ENCODE measurements at regions not wholly inside any gene's neighbourhood (a gene's known extent, or its start where the extent isn't known, plus 50 kb on each side); places are given as distances from the start of the nearest gene placed in this dataset.
"Not testable (repeated sequence)": the region's sequence is repeated elsewhere in the genome, so short reads cannot be mapped to it uniquely, and the experiment has no call there.

DNA sequence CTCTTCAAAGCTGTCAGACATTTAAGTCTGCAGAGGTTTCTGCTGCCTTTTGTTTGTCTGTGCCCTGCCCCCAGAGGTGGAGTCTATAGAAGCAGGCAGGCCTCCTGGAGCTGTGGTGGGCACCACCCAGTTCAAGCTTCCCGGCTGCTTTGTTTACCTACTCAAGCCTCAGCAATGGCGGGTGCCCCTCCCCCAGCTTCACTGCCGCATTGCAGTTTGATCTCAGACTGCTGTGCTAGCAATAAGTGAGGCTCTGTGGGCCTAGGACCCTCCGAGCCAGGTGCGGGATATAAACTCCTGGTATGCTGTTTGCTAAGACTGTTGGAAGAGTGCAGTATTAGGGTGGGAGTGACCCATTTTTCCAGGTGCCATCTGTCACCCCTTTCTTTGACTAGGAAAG is 145.5 kb downstream of the DMRT2 start:
- not testable (repeated sequence) for H3K27ac ChIP-seq (ENCODE audit: insufficient read depth, low read length, poor library complexity, severe bottlenecking); DNase-seq; H3K4me3 ChIP-seq (ENCODE audit: insufficient read depth, low read depth, low read length, poor library complexity, severe bottlenecking); H3K36me3 ChIP-seq (ENCODE audit: control insufficient read depth, insufficient read depth, low read length); H3K4me1 ChIP-seq (ENCODE audit: control insufficient read depth, insufficient read depth, low read length, poor library complexity, severe bottlenecking); H3K9me3 ChIP-seq (ENCODE audit: control insufficient read depth, low read length); H3K27me3 ChIP-seq (replicated peaks; ENCODE audit: control insufficient read depth, insufficient read depth, low read length, poor library complexity, severe bottlenecking)

DNA sequence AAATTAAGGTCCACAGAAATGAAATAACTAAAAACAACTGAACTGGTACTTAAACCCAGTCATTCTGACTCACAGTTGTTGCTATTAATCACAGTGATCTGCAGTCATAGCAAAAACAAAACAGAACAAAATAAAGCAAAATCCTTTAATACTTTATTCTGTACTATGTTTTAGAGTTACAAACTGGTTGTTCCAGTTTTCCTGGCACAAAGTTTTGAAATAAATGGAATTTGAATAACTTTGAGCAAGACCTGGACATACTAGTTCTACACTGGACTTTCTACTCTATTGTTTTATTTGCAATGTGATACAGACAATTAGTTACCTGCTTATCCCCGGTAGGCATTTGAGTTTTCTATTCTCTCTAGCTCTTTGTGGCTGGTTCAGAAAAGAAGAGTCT is 147.9 kb downstream of the DMRT2 start:
- no peak for DNase-seq
- Histone ChIP-seq H3K4me1 (ENCODE audit: control insufficient read depth, insufficient read depth, low read length, poor library complexity, severe bottlenecking) (no peaks in the 10 kb centered on the region), H3K27ac (ENCODE audit: insufficient read depth, low read length, poor library complexity, severe bottlenecking) (no peak overlapping the region), H3K36me3 (ENCODE audit: control insufficient read depth, insufficient read depth, low read length) (no peaks in the 10 kb centered on the region), H3K9me3 (ENCODE audit: control insufficient read depth, low read length) (no peaks in the 10 kb centered on the region), H3K27me3 (replicated peaks; ENCODE audit: control insufficient read depth, insufficient read depth, low read length, poor library complexity, severe bottlenecking) (no peaks in the 10 kb centered on the region), H3K4me3 (ENCODE audit: insufficient read depth, low read depth, low read length, poor library complexity, severe bottlenecking) (no peak overlapping the region)

DNA sequence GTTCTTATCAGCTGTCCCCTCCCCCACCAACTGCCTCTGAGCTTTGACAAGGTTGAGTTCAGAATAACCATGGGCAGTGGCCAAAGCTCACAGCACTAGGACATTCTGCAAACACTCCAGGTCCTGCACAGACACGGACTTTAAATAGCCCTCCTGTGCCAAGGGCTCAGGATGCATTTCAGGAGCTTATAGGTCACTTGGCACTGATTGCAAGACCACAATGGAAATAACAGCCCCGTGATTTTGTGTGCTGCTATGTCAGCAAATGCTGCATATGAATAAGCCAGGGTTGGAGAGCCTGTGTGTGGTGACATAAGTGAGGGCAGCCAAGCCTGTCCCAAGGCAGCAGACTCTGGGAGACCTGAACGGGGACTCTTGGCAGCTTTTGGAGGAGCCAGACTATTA is 150.7 kb downstream of the DMRT2 start:
- H3K9me3 ChIP-seq (ENCODE audit: control insufficient read depth, low read length), result no peaks in the 10 kb centered on the region
- H3K4me1 ChIP-seq (ENCODE audit: control insufficient read depth, insufficient read depth, low read length, poor library complexity, severe bottlenecking), result no peaks in the 10 kb centered on the region
- no peak for DNase-seq
- H3K27ac ChIP-seq (ENCODE audit: insufficient read depth, low read length, poor library complexity, severe bottlenecking), result no peak overlapping the region
- H3K36me3 ChIP-seq (ENCODE audit: control insufficient read depth, insufficient read depth, low read length), result no peaks in the 10 kb centered on the region
- H3K27me3 ChIP-seq (replicated peaks; ENCODE audit: control insufficient read depth, insufficient read depth, low read length, poor library complexity, severe bottlenecking), result no peaks in the 10 kb centered on the region
- H3K4me3 ChIP-seq (ENCODE audit: insufficient read depth, low read depth, low read length, poor library complexity, severe bottlenecking), result no peak overlapping the region

DNA sequence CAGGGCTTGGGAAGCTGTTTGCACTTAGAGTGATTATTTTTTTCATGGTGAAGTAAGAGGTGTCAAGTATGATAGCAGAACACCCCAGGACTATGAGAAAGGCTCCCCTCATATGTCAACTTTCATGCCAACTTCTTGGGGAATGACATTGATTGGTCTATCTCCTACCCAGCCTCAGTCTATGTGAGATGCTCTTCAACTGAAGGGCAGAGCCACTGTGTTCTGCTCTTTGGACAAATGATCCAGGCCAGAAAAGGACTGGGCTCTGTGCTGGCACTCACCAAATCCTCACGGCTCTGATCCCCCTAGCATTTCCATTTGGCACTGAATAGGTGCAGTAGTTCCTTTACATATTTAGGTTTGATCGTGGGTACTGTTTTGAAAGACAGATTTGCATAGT is 151.1 kb downstream of the DMRT2 start:
- DNase-seq, result no peak
- H3K27me3 ChIP-seq (replicated peaks; ENCODE audit: control insufficient read depth, insufficient read depth, low read length, poor library complexity, severe bottlenecking), result no peaks in the 10 kb centered on the region
- H3K4me3 ChIP-seq (ENCODE audit: insufficient read depth, low read depth, low read length, poor library complexity, severe bottlenecking), result no peak overlapping the region

DNA sequence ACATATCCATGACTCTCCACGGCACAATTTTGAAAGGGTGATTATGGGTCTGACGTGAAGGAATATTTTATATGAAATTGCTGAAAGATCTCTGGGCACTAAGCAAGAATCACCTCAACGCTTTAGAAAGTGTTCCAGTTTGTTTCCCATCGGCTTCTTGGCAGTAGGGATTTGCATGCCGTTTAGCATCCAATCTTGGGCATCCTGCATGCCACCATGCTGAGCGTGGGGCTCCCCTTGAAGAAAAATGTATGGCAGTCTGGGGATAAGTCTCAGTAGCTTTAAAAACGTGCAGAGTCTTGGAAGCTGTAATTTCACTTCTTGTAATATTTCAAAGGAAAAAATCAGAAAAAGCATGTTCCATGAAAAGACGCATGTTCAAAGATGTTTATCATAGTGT is 151.7 kb downstream of the DMRT2 start:
- Histone ChIP-seq H3K27ac (ENCODE audit: insufficient read depth, low read length, poor library complexity, severe bottlenecking) (no peak overlapping the region), H3K9me3 (ENCODE audit: control insufficient read depth, low read length) (no peaks in the 10 kb centered on the region), H3K4me3 (ENCODE audit: insufficient read depth, low read depth, low read length, poor library complexity, severe bottlenecking) (no peak overlapping the region), H3K27me3 (replicated peaks; ENCODE audit: control insufficient read depth, insufficient read depth, low read length, poor library complexity, severe bottlenecking) (no peaks in the 10 kb centered on the region), H3K4me1 (ENCODE audit: control insufficient read depth, insufficient read depth, low read length, poor library complexity, severe bottlenecking) (no peaks in the 10 kb centered on the region), H3K36me3 (ENCODE audit: control insufficient read depth, insufficient read depth, low read length) (no peaks in the 10 kb centered on the region)
- DNase-seq, result no peak

More for the DNA sequence above, 151.1 kb downstream of the DMRT2 start:
- H3K9me3 ChIP-seq (ENCODE audit: control insufficient read depth, low read length), result no peaks in the 10 kb centered on the region
- H3K27ac ChIP-seq (ENCODE audit: insufficient read depth, low read length, poor library complexity, severe bottlenecking), result no peak overlapping the region
- H3K36me3 ChIP-seq (ENCODE audit: control insufficient read depth, insufficient read depth, low read length), result no peaks in the 10 kb centered on the region
- no peaks in the 10 kb centered on the region for H3K4me1 ChIP-seq (ENCODE audit: control insufficient read depth, insufficient read depth, low read length, poor library complexity, severe bottlenecking)

DNA sequence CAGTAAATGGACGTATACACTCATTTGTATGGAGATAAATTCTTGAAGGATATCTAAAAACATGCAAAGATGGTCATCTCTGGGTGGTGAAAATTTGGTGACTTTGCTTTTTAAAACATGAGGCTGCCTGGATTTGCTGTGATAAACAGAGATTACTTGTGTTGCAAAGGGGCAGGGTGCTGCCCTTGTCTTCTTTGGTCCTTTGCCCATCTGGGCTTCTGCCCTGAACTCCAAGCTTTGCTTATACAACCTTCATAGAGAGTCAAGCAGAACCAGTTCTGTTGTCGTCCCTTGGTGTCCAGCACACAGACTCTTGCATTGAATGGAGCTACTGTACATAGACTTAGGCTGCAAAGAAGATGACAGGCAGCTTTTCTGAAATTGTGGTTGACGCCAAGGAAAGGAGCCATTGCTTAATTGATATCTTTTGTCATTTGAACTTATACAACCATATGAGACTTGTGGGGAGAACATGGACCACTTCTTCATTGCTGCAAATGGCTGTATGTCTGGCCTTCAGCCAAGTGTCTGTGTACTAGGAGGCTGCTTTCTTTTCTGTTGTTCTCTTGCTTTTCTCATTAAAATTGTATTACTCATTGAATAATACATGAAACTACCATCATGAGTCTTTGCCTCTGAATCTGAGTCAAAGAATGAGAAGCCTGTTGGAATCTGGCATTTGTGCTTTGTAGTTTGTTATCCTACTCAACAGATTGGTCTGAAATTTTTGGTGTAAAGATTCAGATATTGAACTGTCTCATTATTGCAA is 152.5 kb downstream of the DMRT2 start:
- no peaks in the 10 kb centered on the region for H3K9me3 ChIP-seq (ENCODE audit: control insufficient read depth, low read length)
- no peak for DNase-seq
- H3K27ac ChIP-seq (ENCODE audit: insufficient read depth, low read length, poor library complexity, severe bottlenecking), result no peak overlapping the region
- H3K4me1 ChIP-seq (ENCODE audit: control insufficient read depth, insufficient read depth, low read length, poor library complexity, severe bottlenecking), result no peaks in the 10 kb centered on the region
- no peaks in the 10 kb centered on the region for H3K36me3 ChIP-seq (ENCODE audit: control insufficient read depth, insufficient read depth, low read length)
- no peaks in the 10 kb centered on the region for H3K27me3 ChIP-seq (replicated peaks; ENCODE audit: control insufficient read depth, insufficient read depth, low read length, poor library complexity, severe bottlenecking)
- no peak overlapping the region for H3K4me3 ChIP-seq (ENCODE audit: insufficient read depth, low read depth, low read length, poor library complexity, severe bottlenecking)

DNA sequence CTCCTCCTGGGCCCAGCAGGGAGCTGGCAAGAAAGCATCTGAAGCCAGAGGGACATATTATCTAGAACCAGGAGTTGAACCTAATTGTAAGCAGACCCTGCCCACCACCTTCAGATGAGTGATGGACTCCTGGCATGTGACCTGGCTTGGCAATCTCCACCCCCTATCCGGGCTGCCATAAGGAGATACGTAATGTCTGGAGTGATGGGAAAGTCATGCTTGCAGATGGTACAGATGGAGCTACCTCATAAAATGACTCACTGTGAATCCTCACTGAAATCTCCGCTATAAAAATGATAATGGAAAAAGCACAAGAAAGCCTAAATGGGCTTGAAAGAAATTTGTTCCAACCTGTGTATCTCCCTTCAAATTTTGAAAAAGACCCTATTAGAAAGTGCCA is 157.5 kb downstream of the DMRT2 start:
- no peak overlapping the region for H3K27ac ChIP-seq (ENCODE audit: insufficient read depth, low read length, poor library complexity, severe bottlenecking)
- no peak for DNase-seq
- H3K4me1 ChIP-seq (ENCODE audit: control insufficient read depth, insufficient read depth, low read length, poor library complexity, severe bottlenecking), result no peaks in the 10 kb centered on the region
- no peaks in the 10 kb centered on the region for H3K27me3 ChIP-seq (replicated peaks; ENCODE audit: control insufficient read depth, insufficient read depth, low read length, poor library complexity, severe bottlenecking)
- H3K36me3 ChIP-seq (ENCODE audit: control insufficient read depth, insufficient read depth, low read length), result no peaks in the 10 kb centered on the region
- no peak overlapping the region for H3K4me3 ChIP-seq (ENCODE audit: insufficient read depth, low read depth, low read length, poor library complexity, severe bottlenecking)
- no peaks in the 10 kb centered on the region for H3K9me3 ChIP-seq (ENCODE audit: control insufficient read depth, low read length)

DNA sequence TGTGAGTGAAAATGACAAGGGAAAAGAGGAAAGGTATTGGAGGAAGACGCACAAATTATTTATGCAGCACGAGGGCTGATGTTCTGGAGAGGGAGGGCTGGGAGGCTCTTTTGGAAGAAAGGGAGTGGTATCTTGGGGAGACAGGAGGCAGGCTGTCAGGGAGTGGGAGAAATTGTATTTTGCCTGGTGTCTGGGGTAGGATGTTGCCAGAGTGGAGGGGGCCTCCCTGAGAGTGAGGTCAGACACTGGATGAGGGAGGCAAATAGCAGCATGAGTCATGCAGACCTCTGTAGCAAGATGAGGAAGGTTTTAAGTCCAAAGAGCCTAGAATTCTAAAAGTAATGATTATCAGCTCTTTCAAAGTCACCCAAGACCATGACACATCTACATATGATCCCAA is 158.0 kb downstream of the DMRT2 start:
- no peaks in the 10 kb centered on the region for H3K9me3 ChIP-seq (ENCODE audit: control insufficient read depth, low read length)
- H3K4me1 ChIP-seq (ENCODE audit: control insufficient read depth, insufficient read depth, low read length, poor library complexity, severe bottlenecking), result no peaks in the 10 kb centered on the region
- H3K36me3 ChIP-seq (ENCODE audit: control insufficient read depth, insufficient read depth, low read length), result no peaks in the 10 kb centered on the region
- H3K27ac ChIP-seq (ENCODE audit: insufficient read depth, low read length, poor library complexity, severe bottlenecking), result no peak overlapping the region
- H3K27me3 ChIP-seq (replicated peaks; ENCODE audit: control insufficient read depth, insufficient read depth, low read length, poor library complexity, severe bottlenecking), result no peaks in the 10 kb centered on the region
- no peak overlapping the region for H3K4me3 ChIP-seq (ENCODE audit: insufficient read depth, low read depth, low read length, poor library complexity, severe bottlenecking)
- no peak for DNase-seq

DNA sequence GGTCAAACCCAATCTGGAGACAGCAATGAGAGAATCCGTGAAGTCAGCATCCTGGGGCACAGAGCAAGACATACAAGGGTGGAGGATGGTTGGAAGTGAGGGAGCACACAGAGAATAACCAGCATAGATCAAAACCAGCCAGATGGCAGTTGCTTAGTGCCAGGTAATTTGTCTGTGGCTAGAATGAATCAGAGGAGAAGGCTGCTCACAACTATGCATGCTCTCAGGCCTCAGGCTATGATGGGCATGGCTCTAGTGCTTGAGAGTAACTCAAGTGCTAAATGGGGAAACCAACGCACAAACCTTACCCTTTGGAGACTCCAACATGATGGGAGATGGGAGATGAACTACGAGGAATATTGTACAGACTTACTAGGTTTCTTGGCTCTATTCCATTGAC is 160.8 kb downstream of the DMRT2 start:
- DNase-seq, result no peak
- H3K4me3 ChIP-seq (ENCODE audit: insufficient read depth, low read depth, low read length, poor library complexity, severe bottlenecking), result no peak overlapping the region
- H3K4me1 ChIP-seq (ENCODE audit: control insufficient read depth, insufficient read depth, low read length, poor library complexity, severe bottlenecking), result no peaks in the 10 kb centered on the region
- H3K27ac ChIP-seq (ENCODE audit: insufficient read depth, low read length, poor library complexity, severe bottlenecking), result no peak overlapping the region
- H3K36me3 ChIP-seq (ENCODE audit: control insufficient read depth, insufficient read depth, low read length), result no peaks in the 10 kb centered on the region
- H3K9me3 ChIP-seq (ENCODE audit: control insufficient read depth, low read length), result no peaks in the 10 kb centered on the region
- no peaks in the 10 kb centered on the region for H3K27me3 ChIP-seq (replicated peaks; ENCODE audit: control insufficient read depth, insufficient read depth, low read length, poor library complexity, severe bottlenecking)

DNA sequence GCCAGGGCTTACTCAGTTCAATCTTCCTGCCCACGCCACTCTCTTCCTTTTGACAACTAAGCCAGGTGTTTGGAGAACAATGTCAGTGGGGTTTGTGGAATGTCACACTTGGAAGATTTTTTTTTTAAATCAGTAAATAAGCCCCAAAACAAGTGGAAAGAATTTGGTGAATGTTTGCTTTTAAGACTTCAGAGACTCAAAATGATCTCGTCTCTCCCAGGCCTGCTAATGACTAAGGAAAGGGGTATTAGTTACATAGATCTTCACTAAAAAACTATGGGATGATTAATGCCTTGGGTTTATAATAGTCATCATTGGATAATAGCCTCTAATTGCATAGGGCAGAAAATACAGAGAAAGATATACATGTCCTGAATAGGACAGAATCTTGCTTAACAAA is 166.4 kb downstream of the DMRT2 start:
- Histone ChIP-seq H3K27me3 (replicated peaks; ENCODE audit: control insufficient read depth, insufficient read depth, low read length, poor library complexity, severe bottlenecking) (no peaks in the 10 kb centered on the region), H3K4me3 (ENCODE audit: insufficient read depth, low read depth, low read length, poor library complexity, severe bottlenecking) (no peak overlapping the region)
- DNase-seq, result no peak

More for the DNA sequence above, 166.4 kb downstream of the DMRT2 start:
- Histone ChIP-seq H3K27ac (ENCODE audit: insufficient read depth, low read length, poor library complexity, severe bottlenecking) (no peak overlapping the region), H3K9me3 (ENCODE audit: control insufficient read depth, low read length) (no peaks in the 10 kb centered on the region), H3K36me3 (ENCODE audit: control insufficient read depth, insufficient read depth, low read length) (no peaks in the 10 kb centered on the region), H3K4me1 (ENCODE audit: control insufficient read depth, insufficient read depth, low read length, poor library complexity, severe bottlenecking) (no peaks in the 10 kb centered on the region)
